ENCODE measurements at regions not wholly inside any gene's neighbourhood (a gene's known extent, or its start where the extent isn't known, plus 50 kb on each side); places are given as distances from the start of the nearest gene placed in this dataset.
"Not testable (repeated sequence)": the region's sequence is repeated elsewhere in the genome, so short reads cannot be mapped to it uniquely, and the experiment has no call there.

DNA sequence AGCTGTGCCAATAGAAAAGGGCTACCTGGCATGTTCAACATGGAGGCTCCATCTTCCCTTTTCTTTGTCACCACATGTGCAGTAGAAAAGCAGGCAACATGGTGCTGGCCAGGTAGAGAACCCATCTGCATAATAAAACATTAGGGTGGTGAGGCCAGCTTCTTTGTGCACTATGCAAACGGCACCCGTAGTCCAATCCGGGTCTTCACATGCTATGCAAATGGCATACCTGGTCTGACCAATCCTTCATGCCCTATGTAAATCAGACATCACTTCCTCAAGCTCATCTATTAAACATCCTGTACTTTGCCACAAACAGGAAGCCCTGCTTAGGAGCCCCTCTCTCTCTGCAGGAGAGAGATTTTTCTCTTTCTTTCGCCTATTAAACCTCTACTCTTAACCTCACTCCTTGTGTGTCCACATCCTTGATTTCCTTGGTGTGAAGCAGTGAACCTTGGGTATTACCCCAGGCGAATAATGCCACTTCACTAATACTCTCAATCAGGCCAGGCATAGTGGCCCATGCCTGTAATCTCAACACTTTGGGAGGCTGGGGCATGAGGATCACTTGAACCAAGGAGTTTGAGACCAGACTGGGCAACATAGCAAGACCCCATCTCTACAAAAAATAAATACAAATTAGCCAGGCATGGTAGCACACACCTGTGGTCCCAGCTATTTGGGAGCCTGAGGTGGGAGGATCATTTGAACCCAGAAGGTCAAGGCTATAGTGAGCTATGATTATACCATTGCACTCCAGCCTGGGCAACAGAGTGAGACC lies 111.3 kb upstream of the MRI1 start:
- DNase-seq: no peak

GRCh38 chr19:13646758-13647157 lies 117.6 kb upstream of the MRI1 start:
- DNase-seq: no peak

- DNase-seq: no peak
Measured at GRCh38 chr19:13644645-13645044, 119.7 kb upstream of the MRI1 start.

- no peak for DNase-seq
Measured at GRCh38 chr19:13640611-13641010, 123.7 kb upstream of the MRI1 start.

DNA sequence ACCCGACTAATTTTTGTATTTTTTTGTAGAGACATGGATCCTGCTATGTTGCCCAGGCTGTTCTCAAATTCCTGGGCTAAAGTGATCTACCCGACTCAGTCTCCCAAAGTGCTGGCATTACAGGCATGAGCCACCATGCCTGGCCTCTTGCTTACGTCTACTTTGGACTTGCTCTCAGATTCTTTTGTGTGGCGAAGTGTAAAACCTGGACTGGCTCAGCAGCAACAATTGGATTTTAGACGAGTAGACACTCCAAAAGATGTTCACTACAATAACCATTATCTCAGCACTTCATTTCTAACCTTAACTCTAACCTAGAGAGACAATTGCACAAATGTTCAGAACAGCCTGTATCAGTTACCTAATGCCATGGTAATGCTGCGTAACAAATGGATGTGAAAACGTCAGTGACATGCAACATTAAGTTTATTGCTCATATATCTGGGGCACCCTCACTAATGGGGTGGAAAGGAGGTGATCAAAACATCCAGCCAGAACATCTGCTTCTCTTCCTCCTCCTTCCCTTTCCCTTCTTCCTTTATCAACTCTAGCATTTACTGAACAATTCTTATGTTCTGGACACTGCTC lies 124.9 kb upstream of the MRI1 start:
- DNase-seq: no peak

- no peak for DNase-seq
Measured at GRCh38 chr19:13637664-13638063, 126.7 kb upstream of the MRI1 start.

GRCh38 chr19:13634658-13635057 lies 128.4 kb upstream of the CACNA1A start:
- DNase-seq: no peak

DNA sequence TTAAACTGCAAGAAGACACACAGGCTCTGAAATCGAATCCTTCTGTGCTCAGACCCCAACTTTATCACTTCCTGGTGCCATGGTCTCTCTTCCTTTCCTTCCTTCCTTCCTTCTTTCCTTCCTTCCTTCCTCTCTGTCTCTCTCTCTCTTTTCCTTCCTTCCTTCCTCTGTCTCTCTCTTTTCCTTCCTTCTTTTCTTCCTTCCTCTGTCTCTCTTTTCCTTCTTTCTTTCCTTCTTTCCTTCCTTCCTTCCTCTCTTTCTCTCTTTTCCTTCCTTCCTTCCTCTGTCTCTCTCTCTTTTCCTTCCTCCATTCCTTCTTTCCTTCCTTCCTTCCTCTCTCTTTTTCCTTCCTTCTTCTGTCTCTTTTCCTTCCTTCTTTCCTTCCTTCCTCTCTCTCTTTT lies 127.2 kb upstream of the CACNA1A start:
- no peak for DNase-seq

- no peak for DNase-seq
Measured at GRCh38 chr19:13633109-13633508, 126.8 kb upstream of the CACNA1A start.

DNA sequence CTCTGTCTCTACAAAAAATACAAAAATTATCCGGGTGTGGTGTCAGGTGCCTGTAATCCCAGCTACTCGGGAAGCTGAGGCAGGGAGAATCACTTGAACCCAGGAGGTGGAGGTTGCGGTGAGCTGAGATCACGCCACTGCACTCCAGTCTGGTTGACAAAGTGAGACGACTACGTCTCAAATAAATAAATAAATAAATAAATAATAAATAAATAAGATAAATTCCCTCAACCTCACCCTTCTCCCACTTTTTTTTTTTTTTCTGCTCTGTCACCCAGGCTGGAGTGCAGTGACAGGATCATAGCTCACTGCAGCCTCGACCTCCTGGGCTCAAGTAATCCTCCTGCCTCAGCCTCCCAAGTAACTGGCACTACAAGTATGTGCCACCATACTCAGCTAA lies 125.9 kb upstream of the CACNA1A start:
- DNase-seq: not testable (repeated sequence)

- no peak for DNase-seq
Measured at GRCh38 chr19:13629687-13630357, 123.5 kb upstream of the CACNA1A start.

DNA sequence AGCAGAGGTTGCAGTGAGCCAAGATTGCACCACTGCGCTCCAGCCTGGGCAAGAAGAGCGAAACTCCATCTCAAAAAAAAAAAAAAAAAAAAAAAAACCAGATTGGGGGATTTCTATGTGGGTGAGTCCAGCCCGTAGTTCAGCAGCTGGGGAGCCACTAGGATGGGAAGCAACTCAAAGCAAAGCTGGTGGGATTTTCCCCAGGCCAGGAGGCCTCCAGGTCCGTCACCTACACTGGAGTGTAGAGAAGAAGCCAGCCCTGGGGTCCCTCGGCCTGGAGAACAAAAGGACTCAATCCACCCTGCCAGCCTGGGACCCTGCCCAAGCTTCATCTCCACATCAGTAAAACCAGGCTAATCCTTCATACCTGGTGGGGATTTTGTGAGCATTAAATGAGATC lies 121.3 kb upstream of the CACNA1A start:
- no peak for DNase-seq

DNA sequence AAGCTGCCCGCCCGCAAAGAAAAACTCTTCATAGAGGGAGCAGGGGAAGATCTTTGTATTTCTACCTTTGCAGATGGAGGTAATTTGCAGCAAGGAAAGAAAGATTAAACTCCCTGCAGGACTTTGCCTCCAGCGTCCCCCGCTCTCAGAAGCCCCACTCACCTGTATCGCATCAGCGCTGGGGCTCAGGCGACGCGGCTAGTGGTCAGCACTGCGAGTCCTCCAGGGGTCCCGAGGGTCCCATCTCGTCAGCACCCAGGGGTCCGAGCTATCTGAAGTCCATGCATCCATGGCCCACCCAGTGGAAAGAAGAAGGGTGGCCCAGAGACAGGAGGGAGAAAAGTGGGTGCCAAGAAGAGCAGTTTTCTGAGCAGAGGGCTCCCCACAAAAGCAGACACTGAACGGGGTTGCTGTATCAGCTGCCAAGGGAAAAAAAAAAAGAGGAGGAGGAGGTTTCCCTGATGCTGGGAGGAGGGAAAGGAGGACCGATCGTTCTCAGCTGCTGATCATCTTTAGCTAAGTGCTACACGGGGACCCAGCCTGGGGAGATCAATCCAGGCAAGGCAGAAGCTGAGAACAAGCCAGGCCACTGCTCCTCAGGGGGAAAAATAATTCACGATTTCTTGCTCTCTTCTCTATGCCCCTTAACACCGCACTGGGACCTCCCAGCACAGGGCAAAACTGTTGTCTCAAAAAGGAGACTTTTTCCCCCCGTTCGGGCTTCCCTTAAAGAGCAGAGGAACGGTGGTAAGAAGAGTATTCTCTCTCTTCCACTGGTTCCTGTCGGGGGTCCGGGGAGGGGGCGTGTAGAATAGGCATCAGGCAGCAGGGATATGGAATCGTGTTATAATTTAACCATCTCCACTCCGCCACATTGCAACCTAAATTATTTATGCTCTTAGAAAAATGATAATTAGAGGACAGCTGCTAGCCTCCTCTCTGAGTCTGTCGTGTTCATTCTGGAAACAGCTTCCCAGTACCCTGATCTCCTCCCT lies 117.7 kb upstream of the CACNA1A start:
- DNase-seq: no peak

DNA sequence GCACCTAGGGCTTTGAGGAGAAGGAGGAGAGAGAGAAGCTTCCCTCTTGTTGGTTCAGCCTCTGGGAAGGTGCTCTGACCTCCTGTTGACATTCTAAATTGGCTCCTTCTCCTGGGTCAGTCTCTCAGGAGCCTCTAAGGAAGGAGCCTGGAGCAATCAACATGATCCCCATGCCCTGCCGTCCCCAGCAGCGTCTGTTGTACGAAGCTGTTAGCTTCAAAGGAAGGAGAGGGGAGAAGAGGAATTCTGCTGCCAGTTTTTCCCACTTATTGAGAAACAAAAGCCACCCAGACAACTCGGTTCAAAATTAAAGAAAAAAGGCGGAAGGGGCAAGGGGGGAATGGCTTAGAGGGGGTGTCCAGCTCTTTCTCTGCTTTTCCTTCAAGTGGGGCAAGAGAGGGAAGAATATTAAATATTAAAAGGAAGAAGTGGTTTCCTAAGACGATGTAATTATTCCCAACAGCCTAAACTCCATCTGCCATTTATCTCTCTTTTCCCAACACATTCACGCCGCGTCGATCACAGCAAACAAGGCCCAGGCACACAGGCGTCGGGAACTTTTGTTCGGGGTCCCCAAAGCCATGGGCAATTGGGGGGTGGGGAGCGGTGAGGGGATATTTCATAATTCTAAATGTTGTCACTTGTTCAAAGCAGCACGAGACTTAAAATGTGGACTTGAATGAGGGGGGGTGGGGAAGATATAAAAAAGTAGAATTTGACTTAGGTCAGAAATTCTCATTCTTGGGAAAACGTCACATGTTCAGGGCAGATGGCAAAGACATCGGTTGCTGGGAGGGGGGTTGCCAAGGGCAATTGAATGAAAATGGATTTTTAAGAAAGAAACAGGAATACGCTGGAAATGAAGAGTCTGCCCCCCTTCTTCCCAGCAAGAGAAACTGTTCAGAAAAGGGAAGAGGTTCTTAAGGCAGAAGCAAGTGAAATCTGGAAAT lies 116.8 kb upstream of the CACNA1A start:
- DNase-seq: no peak

GRCh38 chr19:13621413-13621812 lies 115.1 kb upstream of the CACNA1A start:
- DNase-seq: peak in 1 of 2 donors; percentile 2

- no peak for DNase-seq
Measured at GRCh38 chr19:13619203-13619632, 112.9 kb upstream of the CACNA1A start.

- no peak for DNase-seq
Measured at GRCh38 chr19:13615890-13616289, 109.6 kb upstream of the CACNA1A start.

GRCh38 chr19:13613447-13613846 lies 107.2 kb upstream of the CACNA1A start:
- no peak for DNase-seq

DNA sequence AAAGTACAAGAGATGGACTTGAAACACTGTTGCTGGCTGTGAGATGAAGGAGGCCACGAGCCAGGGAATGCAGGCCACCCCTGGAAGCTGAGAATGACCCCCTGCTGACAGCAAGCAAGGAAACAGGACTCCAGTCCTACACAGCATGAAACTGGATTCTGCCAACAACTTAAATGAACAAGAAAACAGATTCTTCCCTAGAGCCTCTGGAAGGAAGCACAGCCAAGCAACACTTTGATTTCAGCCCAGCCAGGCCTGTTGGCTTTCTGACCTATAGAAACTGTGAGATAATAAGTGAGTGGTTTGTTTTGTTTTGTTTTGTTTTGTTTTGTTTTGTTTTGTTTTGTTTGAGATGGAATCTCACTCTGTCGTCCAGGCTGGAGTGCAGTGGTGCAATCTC lies 105.3 kb upstream of the CACNA1A start:
- no peak for DNase-seq

GRCh38 chr19:13610039-13610691 lies 103.9 kb upstream of the CACNA1A start:
- no peak for DNase-seq

- no peak for DNase-seq
Measured at GRCh38 chr19:13606156-13606555, 99.9 kb upstream of the CACNA1A start.

Measured in CD4-positive, alpha-beta T cell treated with Interleukin-1 beta for 1 hour (primary cell).